GM12878 (cell line): ENCODE measurements at regions not wholly inside any gene's neighbourhood (a gene's known extent, or its start where the extent isn't known, plus 50 kb on each side); places are given as distances from the start of the nearest gene placed in this dataset.

Experiments used
- ATAC-seq: fragments of 200-7000 bp; cut with Tn5 transposase; 3 replicates; pipeline ENCODE4 v1.9.1; 2020; ENCODE audit warnings: mild to moderate bottlenecking, moderate library complexity
- BruUV-seq: library from RNA; stranded (reverse); fragments of 400-500 nt; replicated peaks from 2 replicates; lab custom pipeline; 2021; lab: Mats Ljungman, UMichigan
- CTCF ChIA-PET: fragments of 300-600 bp; sonication (Branson Sonifier 250); formaldehyde crosslinking; extraction: SDS; loops from one replicate; lab custom pipeline; 2021; ENCODE audit warnings: inconsistent platforms; lab: Yijun Ruan, JAX
- POLR2A ChIA-PET: fragments of 350-600 bp; formaldehyde crosslinking; extraction: SDS; loops from one replicate; lab custom pipeline; 2021; ENCODE audit warnings: inconsistent platforms; lab: Charles Lee
- RAD21 ChIA-PET: fragments of 300-600 bp; sonication (Branson Sonifier 250); formaldehyde crosslinking; loops from one replicate; lab custom pipeline; 2023; ENCODE audit warnings: antibody characterized with exemption; ENCODE audit not compliant: unreplicated experiment; lab: Charles Lee
- SMC1A ChIA-PET: fragments of 300-600 bp; sonication (Branson Sonifier 250); formaldehyde crosslinking; loops from one replicate; lab custom pipeline; 2023; ENCODE audit not compliant: unreplicated experiment, uncharacterized antibody; lab: Charles Lee
- DNase-seq: peaks from one replicate; pipeline ENCODE4 v3.0.0-alpha.2; 2011; ENCODE audit warnings: low read depth, low spot score
- FAIRE-seq: peaks from 3 replicates; lab custom pipeline; 2011; peaks lifted over from hg19 to GRCh38; lab: Jason Lieb, UNC
- H2AFZ ChIP-seq: 2 replicates; pipeline ENCODE4 v1.6.0; 2011; ENCODE audit warnings: low read depth, low read length, control low read depth; ENCODE audit not compliant: control insufficient read depth
- H3K27ac ChIP-seq: 2 replicates; pipeline ENCODE4 v1.5.1; 2011; ENCODE audit warnings: control low read depth; ENCODE audit not compliant: control insufficient read depth, insufficient read depth
- H3K27me3 ChIP-seq, 2 experiments: replicated peaks in 1 of 2; 2 replicates each; pipeline versions ENCODE4 v1.6.0 to v1.6.1; 2011; ENCODE audit warnings: low read length in 1 of 2; ENCODE audit not compliant: control insufficient read depth in 2 of 2, insufficient read depth in 2 of 2
- H3K36me3 ChIP-seq, 2 experiments: 2 replicates each; pipeline ENCODE4 v1.5.1; 2011; ENCODE audit warnings: low read length in 1 of 2; ENCODE audit not compliant: control insufficient read depth in 2 of 2, insufficient read depth in 2 of 2
- H3K4me1 ChIP-seq: 2 replicates; pipeline ENCODE4 v1.6.1; 2011; ENCODE audit warnings: mild to moderate bottlenecking, low read length, moderate library complexity, mixed read lengths; ENCODE audit not compliant: control insufficient read depth, insufficient read depth
- H3K4me2 ChIP-seq: 2 replicates; pipeline ENCODE4 v1.6.0; 2011; ENCODE audit warnings: control low read depth; ENCODE audit not compliant: control insufficient read depth, insufficient read depth
- H3K4me3 ChIP-seq: fragments of 200-600 bp; sonication (generic); 2 replicates; pipeline ENCODE4 v1.5.1; 2016
- H3K79me2 ChIP-seq: 2 replicates; pipeline ENCODE4 v1.6.0; 2011; ENCODE audit warnings: low read length; ENCODE audit not compliant: control insufficient read depth, insufficient read depth
- H3K9ac ChIP-seq: 2 replicates; pipeline ENCODE4 v1.8.0; 2011; ENCODE audit warnings: low read length, control low read depth, mixed read lengths; ENCODE audit not compliant: control insufficient read depth, insufficient read depth
- H3K9me3 ChIP-seq: replicated peaks from 3 replicates; pipeline ENCODE4 v1.5.1; 2011; ENCODE audit warnings: mild to moderate bottlenecking, low read length; ENCODE audit not compliant: control insufficient read depth, insufficient read depth
- H4K20me1 ChIP-seq: 2 replicates; pipeline ENCODE4 v1.6.0; 2011; ENCODE audit not compliant: control insufficient read depth, insufficient read depth
- CBX3 ChIP-seq: fragments of 200-600 bp; sonication (generic); IDR thresholded peaks from 2 replicates; pipeline ENCODE4 v1.6.1; 2016; ENCODE audit warnings: low read depth, borderline replicate concordance
- MYC ChIP-seq: IDR thresholded peaks from 2 replicates; pipeline ENCODE4 v1.6.1; 2011; ENCODE audit warnings: mild to moderate bottlenecking, low read length, moderate library complexity, inconsistent platforms; ENCODE audit not compliant: insufficient read depth, insufficient replicate concordance, insufficient read length, severe bottlenecking
- PAX8 ChIP-seq: fragments of 450-650 bp; IDR thresholded peaks from 2 replicates; pipeline ENCODE4 v1.6.1; 2017; ENCODE audit warnings: mild to moderate bottlenecking, moderate library complexity
- RFX5 ChIP-seq: IDR thresholded peaks from 2 replicates; pipeline ENCODE4 v1.6.1; 2011; ENCODE audit warnings: low read depth, low read length, improper control_type of control experiment
- SUPT20H ChIP-seq: IDR thresholded peaks from 2 replicates; pipeline ENCODE4 v1.6.1; 2011; ENCODE audit warnings: low read depth, mild to moderate bottlenecking, low read length, moderate library complexity, borderline replicate concordance; ENCODE audit not compliant: control insufficient read depth
- ZNF274 ChIP-seq: IDR thresholded peaks from one replicate; pipeline ENCODE4 v1.8.0; 2011; ENCODE audit not compliant: insufficient read length, insufficient read depth
- WGBS: methylation state at CpG from one replicate; pipeline ENCODE4 v1.1.6; 2016; ENCODE audit warnings: low lambda C conversion rate; ENCODE audit not compliant: insufficient replicate concordance, insufficient coverage; ENCODE audit errors: missing lambda C conversion rate; 5-methylcytosine and 5-hydroxymethylcytosine counted together
- in situ Hi-C: fragments of 300-500 bp; cut with MboI; formaldehyde crosslinking; loops from 9 replicates; pipeline ENCODE4 v1.14.3; 2018; ENCODE audit warnings: mixed read lengths
- intact Hi-C: fragments of 100-400 bp; cut with micrococcal nuclease; formaldehyde crosslinking; loops from one replicate; pipeline ENCODE4 v1.14.2; 2022; ENCODE audit not compliant: unreplicated experiment
- TF ChIP-seq, protein P1 (sequence below): IDR thresholded peaks from 2 replicates; pipeline ENCODE4 v1.6.1; 2011; ENCODE audit warnings: borderline replicate concordance, low read depth, mild to moderate bottlenecking, moderate library complexity, low read length; ENCODE audit not compliant: insufficient read depth, poor library complexity, severe bottlenecking
- TF ChIP-seq, protein P2 (sequence below): fragments of 450-650 bp; IDR thresholded peaks from 2 replicates; pipeline ENCODE4 v1.6.1; 2017; ENCODE audit warnings: low read depth, mild to moderate bottlenecking, moderate library complexity
- TF ChIP-seq, protein P3 (sequence below): IDR thresholded peaks from 2 replicates; pipeline ENCODE4 v1.6.1; 2011; ENCODE audit warnings: mild to moderate bottlenecking, low read depth, low read length, moderate library complexity; ENCODE audit not compliant: insufficient replicate concordance

DNA sequence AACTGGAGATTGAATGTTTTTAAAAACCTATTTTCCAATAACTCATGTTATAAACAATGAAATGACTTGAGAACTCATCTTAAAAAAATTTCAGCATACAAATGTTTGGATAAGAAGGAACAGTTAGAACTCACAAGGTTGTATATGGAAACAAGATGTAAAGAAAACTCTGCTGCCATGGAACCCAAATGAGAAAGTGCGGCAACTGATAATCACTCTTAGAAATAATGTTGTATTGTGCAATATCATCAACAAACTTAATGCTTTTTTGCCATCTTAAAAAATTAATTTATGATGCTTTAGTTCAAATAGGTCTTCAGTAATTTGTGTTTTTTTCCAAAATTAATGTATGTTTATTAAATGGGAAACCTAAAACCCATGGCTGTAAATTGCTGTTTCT lies 461.1 kb upstream of the NCAM2 start:
- ChIA-PET CTCF (interaction anchor here (0.8 to 1.2 kb wide), 2 partner anchors 14 to 97 kb away, joined by 3 to 4 read pairs; no protein-coding TSS in a partner anchor), RAD21 (no interaction called here), SMC1A (interaction anchor here (0.6 kb wide), 1 partner anchor 211 kb away, joined by 4 read pairs; no protein-coding TSS in a partner anchor), POLR2A (no interaction called here)
- FAIRE-seq (no peak), DNase-seq (no peak), ATAC-seq (no peak)
- no TSS peak for BruUV-seq
- H3K27me3 ChIP-seq, result no peaks in the 10 kb centered on the region
- WGBS, result 100% methylated on average over 1 of the region's 1 CpG
- H4K20me1 ChIP-seq, result no peaks in the 10 kb centered on the region
- no peak overlapping the region for H2AFZ ChIP-seq
- H3K4me3 ChIP-seq, result no peak overlapping the region
- H3K9me3 ChIP-seq, result no peaks in the 10 kb centered on the region; the same call in 2 of the 3 replicates
- intact Hi-C loops (no loop called here), in situ Hi-C loops (no loop called here)
- TF ChIP-seq MYC, result no peak
- TF ChIP-seq CBX3, result no peak
- TF ChIP-seq PAX8, result no peak
- TF ChIP-seq, protein P1, sequence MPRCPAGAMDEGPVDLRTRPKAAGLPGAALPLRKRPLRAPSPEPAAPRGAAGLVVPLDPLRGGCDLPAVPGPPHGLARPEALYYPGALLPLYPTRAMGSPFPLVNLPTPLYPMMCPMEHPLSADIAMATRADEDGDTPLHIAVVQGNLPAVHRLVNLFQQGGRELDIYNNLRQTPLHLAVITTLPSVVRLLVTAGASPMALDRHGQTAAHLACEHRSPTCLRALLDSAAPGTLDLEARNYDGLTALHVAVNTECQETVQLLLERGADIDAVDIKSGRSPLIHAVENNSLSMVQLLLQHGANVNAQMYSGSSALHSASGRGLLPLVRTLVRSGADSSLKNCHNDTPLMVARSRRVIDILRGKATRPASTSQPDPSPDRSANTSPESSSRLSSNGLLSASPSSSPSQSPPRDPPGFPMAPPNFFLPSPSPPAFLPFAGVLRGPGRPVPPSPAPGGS, result no peak
- no peak for TF ChIP-seq RFX5
- H3K4me2 ChIP-seq, result no peak overlapping the region
- H3K9ac ChIP-seq, result no peak overlapping the region
- H3K79me2 ChIP-seq, result no peaks in the 10 kb centered on the region
- no peak overlapping the region for H3K27ac ChIP-seq
- H3K4me1 ChIP-seq, result no peaks in the 10 kb centered on the region
- H3K36me3 ChIP-seq, result no peaks in the 10 kb centered on the region

DNA sequence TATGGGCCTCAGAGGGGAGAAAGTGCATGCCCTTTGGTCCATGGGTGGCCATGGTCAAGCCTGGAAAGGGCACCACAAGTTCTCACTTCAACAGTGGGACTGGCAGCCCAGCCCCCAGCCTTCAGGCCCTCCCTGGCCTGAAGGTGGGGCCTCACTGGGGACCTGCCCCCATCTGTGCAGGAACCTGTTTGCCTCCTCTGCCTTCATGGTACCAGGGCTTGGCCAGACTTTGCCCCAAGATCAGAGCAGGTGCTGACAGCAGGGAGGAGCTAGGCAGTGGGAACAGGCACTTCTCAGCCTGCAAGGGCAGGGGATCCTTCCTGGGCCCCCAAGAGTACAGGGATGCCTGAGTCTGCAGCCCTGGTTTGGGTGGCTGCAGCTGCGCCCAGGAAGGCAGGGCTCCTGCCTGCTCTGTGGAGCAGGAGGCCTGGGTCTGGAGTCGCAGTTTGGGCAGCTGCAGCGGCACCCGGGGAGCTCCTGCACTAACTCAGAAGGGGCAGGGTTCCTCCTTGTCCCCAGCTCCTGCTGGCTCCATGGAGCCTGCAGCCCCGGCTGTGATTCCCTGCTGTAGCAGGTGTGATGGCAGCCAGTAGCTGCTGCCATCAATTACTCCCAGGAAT lies 460.1 kb upstream of the NCAM2 start:
- TF ChIP-seq, protein P2, sequence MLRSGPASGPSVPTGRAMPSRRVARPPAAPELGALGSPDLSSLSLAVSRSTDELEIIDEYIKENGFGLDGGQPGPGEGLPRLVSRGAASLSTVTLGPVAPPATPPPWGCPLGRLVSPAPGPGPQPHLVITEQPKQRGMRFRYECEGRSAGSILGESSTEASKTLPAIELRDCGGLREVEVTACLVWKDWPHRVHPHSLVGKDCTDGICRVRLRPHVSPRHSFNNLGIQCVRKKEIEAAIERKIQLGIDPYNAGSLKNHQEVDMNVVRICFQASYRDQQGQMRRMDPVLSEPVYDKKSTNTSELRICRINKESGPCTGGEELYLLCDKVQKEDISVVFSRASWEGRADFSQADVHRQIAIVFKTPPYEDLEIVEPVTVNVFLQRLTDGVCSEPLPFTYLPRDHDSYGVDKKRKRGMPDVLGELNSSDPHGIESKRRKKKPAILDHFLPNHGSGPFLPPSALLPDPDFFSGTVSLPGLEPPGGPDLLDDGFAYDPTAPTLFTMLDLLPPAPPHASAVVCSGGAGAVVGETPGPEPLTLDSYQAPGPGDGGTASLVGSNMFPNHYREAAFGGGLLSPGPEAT, result no peak
- TF ChIP-seq, protein P3, sequence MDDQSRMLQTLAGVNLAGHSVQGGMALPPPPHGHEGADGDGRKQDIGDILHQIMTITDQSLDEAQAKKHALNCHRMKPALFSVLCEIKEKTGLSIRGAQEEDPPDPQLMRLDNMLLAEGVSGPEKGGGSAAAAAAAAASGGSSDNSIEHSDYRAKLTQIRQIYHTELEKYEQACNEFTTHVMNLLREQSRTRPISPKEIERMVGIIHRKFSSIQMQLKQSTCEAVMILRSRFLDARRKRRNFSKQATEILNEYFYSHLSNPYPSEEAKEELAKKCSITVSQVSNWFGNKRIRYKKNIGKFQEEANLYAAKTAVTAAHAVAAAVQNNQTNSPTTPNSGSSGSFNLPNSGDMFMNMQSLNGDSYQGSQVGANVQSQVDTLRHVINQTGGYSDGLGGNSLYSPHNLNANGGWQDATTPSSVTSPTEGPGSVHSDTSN, result no peak
- no peak for TF ChIP-seq ZNF274
- TF ChIP-seq SUPT20H, result no peak
- H3K36me3 ChIP-seq, result no peaks in the 10 kb centered on the region
- SMC1A ChIA-PET, result no interaction called here
- no peak overlapping the region for H3K9ac ChIP-seq
- H3K79me2 ChIP-seq, result no peaks in the 10 kb centered on the region
- 22% methylated on average over 5 of the region's 5 CpGs for WGBS
- FAIRE-seq (no peak), ATAC-seq (no peak), DNase-seq (no peak)
- RAD21 ChIA-PET, result no interaction called here
- no peak overlapping the region for H2AFZ ChIP-seq
- no peaks in the 10 kb centered on the region; the same call in 2 of the 3 replicates for H3K9me3 ChIP-seq
- H3K4me3 ChIP-seq, result no peak overlapping the region
- CTCF ChIA-PET, result no interaction called here
- H4K20me1 ChIP-seq, result no peaks in the 10 kb centered on the region
- no peak overlapping the region for H3K4me2 ChIP-seq
- POLR2A ChIA-PET, result no interaction called here
- BruUV-seq, result no TSS peak
- H3K27ac ChIP-seq, result no peak overlapping the region
- no peaks in the 10 kb centered on the region for H3K27me3 ChIP-seq
- intact Hi-C loops, result no loop called here
- H3K4me1 ChIP-seq, result no peaks in the 10 kb centered on the region
- in situ Hi-C loops, result no loop called here
